IPS-11a (cell line): ENCODE measurements at regions not wholly inside any gene's neighbourhood (a gene's known extent, or its start where the extent isn't known, plus 50 kb on each side); places are given as distances from the start of the nearest gene placed in this dataset.

Experiments
- H3K4me3 ChIP-seq: one replicate; pipeline ENCODE4 v1.5.1; 2013; ENCODE audit warnings: low read depth, low read length, control low read depth

GRCh38 chr15:29880341-29880740 lies 58.1 kb upstream of the TJP1 start:
- H3K4me3 ChIP-seq: no peak overlapping the region

- H3K4me3 ChIP-seq: no peak overlapping the region
Observed at GRCh38 chr15:29874977-29875376, 52.7 kb upstream of the TJP1 start.

- H3K4me3 ChIP-seq: no peak overlapping the region
Observed at GRCh38 chr15:29873947-29874411, 51.7 kb upstream of the TJP1 start.

GRCh38 chr15:29873264-29873663 lies 51.0 kb upstream of the TJP1 start:
- no peak overlapping the region for H3K4me3 ChIP-seq

GRCh38 chr15:29872716-29873115 lies 50.4 kb upstream of the TJP1 start:
- H3K4me3 ChIP-seq: no peak overlapping the region
